ENCODE measurements at regions not wholly inside any gene's neighbourhood (a gene's known extent, or its start where the extent isn't known, plus 50 kb on each side); places are given as distances from the start of the nearest gene placed in this dataset.

DNA sequence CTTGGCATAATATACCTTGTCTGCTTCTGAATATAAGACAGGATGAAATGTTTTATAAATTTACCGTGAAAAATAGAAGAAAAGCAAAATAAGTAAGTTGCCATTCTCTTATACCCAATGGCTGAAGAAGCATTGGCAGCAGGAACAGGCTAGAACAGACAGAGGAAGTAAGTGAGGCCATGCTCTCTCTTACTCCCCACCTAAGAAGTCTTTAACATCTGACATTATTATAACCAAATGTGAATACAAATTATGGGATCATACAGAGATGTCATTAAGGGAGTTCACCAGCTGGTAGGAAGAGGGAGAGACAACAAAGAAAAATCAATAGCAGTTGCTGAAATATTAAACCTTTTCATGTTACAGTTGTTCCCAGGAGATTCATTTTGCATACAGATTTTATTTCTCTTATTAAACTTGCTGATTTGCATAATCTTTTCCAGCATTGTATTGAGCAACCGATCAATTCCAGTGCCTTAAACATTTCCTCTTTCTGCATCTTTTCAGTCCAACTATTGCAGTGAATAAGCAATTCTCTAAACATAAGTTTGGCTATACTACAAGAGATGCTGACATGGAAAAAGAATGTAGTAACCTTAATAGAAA is 270.6 kb downstream of the SLC6A15 start:
- 34 to 52% (median 38%) methylated on average over 2 of the region's 2 CpGs for WGBS, 4 donors
- Histone ChIP-seq H3K27ac (no peak overlapping the region), H3K4me1 (replicated peaks in 1 of 2) (no peaks in the 10 kb centered on the region), H3K36me3 (replicated peaks in 1 of 2) (no peaks in the 10 kb centered on the region), H3K4me3 (no peak overlapping the region), H3K27me3 (no peaks in the 10 kb centered on the region), H3K9me3 (replicated peaks in 1 of 3) (no peaks in the 10 kb centered on the region)
- no peak for DNase-seq
- no peak for TF ChIP-seq POLR2A (IDR thresholded peaks at IDR 0.05)
- TF ChIP-seq, protein P1, sequence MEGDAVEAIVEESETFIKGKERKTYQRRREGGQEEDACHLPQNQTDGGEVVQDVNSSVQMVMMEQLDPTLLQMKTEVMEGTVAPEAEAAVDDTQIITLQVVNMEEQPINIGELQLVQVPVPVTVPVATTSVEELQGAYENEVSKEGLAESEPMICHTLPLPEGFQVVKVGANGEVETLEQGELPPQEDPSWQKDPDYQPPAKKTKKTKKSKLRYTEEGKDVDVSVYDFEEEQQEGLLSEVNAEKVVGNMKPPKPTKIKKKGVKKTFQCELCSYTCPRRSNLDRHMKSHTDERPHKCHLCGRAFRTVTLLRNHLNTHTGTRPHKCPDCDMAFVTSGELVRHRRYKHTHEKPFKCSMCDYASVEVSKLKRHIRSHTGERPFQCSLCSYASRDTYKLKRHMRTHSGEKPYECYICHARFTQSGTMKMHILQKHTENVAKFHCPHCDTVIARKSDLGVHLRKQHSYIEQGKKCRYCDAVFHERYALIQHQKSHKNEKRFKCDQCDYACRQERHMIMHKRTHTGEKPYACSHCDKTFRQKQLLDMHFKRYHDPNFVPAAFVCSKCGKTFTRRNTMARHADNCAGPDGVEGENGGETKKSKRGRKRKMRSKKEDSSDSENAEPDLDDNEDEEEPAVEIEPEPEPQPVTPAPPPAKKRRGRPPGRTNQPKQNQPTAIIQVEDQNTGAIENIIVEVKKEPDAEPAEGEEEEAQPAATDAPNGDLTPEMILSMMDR (IDR thresholded peaks at IDR 0.05): no peak
- intact Hi-C loops (cut with DNase I): no loop called here

DNA sequence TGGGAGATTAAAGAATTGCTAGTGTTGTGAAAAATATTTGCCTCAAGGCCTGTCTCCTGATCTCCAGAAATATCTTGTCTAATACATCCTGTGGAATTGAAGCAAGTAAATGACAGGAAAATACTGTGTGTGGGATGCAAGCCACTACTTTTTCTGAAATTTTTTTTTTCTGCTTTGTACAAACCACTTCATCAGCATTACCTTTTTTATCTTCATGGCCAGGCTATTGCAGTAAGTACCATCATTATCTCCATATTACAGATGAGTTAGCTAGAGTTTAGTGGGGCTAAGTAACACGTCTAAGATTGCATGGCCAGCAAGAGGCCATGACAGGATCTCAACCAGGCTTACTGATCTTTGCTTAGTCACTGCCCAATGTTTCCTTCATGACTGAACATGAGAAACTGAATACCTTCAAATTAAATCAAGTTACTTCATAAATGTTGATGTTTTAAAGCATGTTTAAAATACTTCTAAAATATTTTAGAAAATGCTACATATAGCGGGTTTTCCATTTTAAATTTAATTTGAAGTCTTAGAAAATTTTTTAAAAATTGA is 273.7 kb downstream of the SLC6A15 start:
- DNase-seq: no peak
- Histone ChIP-seq H3K27ac (no peak overlapping the region), H3K27me3 (no peaks in the 10 kb centered on the region), H3K9me3 (replicated peaks in 1 of 3) (no peaks in the 10 kb centered on the region), H3K4me1 (replicated peaks in 1 of 2) (no peaks in the 10 kb centered on the region), H3K4me3 (no peak overlapping the region), H3K36me3 (replicated peaks in 1 of 2) (no peaks in the 10 kb centered on the region)
- TF ChIP-seq, protein P1 (IDR thresholded peaks at IDR 0.05): no peak
- no peak for TF ChIP-seq POLR2A (IDR thresholded peaks at IDR 0.05)
- WGBS, 4 donors: 51 to 70% (median 67%) methylated on average over 2 of the region's 2 CpGs
- intact Hi-C loops (cut with DNase I): no loop called here

GRCh38 chr12:84637926-84638325 is 274.7 kb downstream of the SLC6A15 start:
- no peaks in the 10 kb centered on the region for H3K4me1 ChIP-seq (replicated peaks in 1 of 2)
- H3K36me3 ChIP-seq (replicated peaks in 1 of 2): no peaks in the 10 kb centered on the region
- H3K27ac ChIP-seq: no peak overlapping the region
- no peaks in the 10 kb centered on the region for H3K9me3 ChIP-seq (replicated peaks in 1 of 3)
- H3K4me3 ChIP-seq: no peak overlapping the region
- no peak for TF ChIP-seq POLR2A (IDR thresholded peaks at IDR 0.05)
- TF ChIP-seq, protein P1 (IDR thresholded peaks at IDR 0.05): no peak
- DNase-seq: no peak
- H3K27me3 ChIP-seq: no peaks in the 10 kb centered on the region
- intact Hi-C loops (cut with DNase I): no loop called here

- intact Hi-C loops (cut with DNase I): no loop called here
- TF ChIP-seq, protein P1 (IDR thresholded peaks at IDR 0.05): no peak
- no peak for TF ChIP-seq POLR2A (IDR thresholded peaks at IDR 0.05)
- no peaks in the 10 kb centered on the region for H3K9me3 ChIP-seq (replicated peaks in 1 of 3)
- no peak for DNase-seq
- H3K4me3 ChIP-seq: no peak overlapping the region
- H3K36me3 ChIP-seq (replicated peaks in 1 of 2): no peaks in the 10 kb centered on the region
- H3K27me3 ChIP-seq: no peaks in the 10 kb centered on the region
- no peaks in the 10 kb centered on the region for H3K4me1 ChIP-seq (replicated peaks in 1 of 2)
- H3K27ac ChIP-seq: no peak overlapping the region
Measured at GRCh38 chr12:84636801-84637290, 275.8 kb downstream of the SLC6A15 start.

Data from adrenal gland (tissue), 9 donors.